IMR-90 (cell line): ENCODE measurements at regions not wholly inside any gene's neighbourhood (a gene's known extent, or its start where the extent isn't known, plus 50 kb on each side); places are given as distances from the start of the nearest gene placed in this dataset.

Experiments used
- ATAC-seq: fragments of 200-7000 bp; cut with Tn5 transposase; 2 replicates; pipeline ENCODE4 v1.9.1; 2020; ENCODE audit warnings: low read depth, mild to moderate bottlenecking, moderate library complexity
- BruUV-seq: library from RNA; stranded (reverse); fragments of 400-500 nt; replicated peaks from 2 replicates; lab custom pipeline; 2021; lab: Mats Ljungman, UMichigan
- CTCF ChIA-PET: fragments of 300-600 bp; formaldehyde crosslinking; extraction: SDS; loops from one replicate; lab custom pipeline; 2021; ENCODE audit warnings: antibody characterized with exemption; lab: Yijun Ruan, JAX
- POLR2A ChIA-PET: fragments of 300-600 bp; sonication (Branson Sonifier 250); formaldehyde crosslinking; loops from one replicate; lab custom pipeline; 2022; ENCODE audit warnings: antibody characterized with exemption; ENCODE audit not compliant: unreplicated experiment; lab: Charles Lee
- DNase-seq: peaks from one replicate; pipeline ENCODE4 v3.0.0; 2013
- H2AFZ ChIP-seq: replicated peaks from 2 replicates; pipeline ENCODE3; 2013; ENCODE audit warnings: low read length, mild to moderate bottlenecking; ENCODE audit not compliant: poor library complexity
- H2AK5ac ChIP-seq: 2 replicates; pipeline ENCODE4 v1.6.1; 2013; ENCODE audit warnings: low read depth, low read length, inconsistent platforms
- H2AK9ac ChIP-seq: replicated peaks from 2 replicates; pipeline ENCODE3; 2013; ENCODE audit warnings: mild to moderate bottlenecking, low read depth, low read length, moderate library complexity; ENCODE audit not compliant: poor library complexity
- H2BK120ac ChIP-seq: 2 replicates; pipeline ENCODE4 v1.6.1; 2013; ENCODE audit warnings: low read depth, low read length, inconsistent platforms
- H2BK15ac ChIP-seq: 3 replicates; pipeline ENCODE4 v1.6.1; 2013; ENCODE audit warnings: low read depth, low read length, inconsistent platforms
- H2BK20ac ChIP-seq: 2 replicates; pipeline ENCODE4 v1.6.1; 2013; ENCODE audit warnings: low read depth, mild to moderate bottlenecking, inconsistent platforms, low read length, moderate library complexity
- H2BK5ac ChIP-seq: 2 replicates; pipeline ENCODE4 v1.6.1; 2013; ENCODE audit warnings: mild to moderate bottlenecking, low read depth, low read length, inconsistent platforms; ENCODE audit not compliant: poor library complexity, severe bottlenecking
- H3K14ac ChIP-seq: replicated peaks from 2 replicates; pipeline ENCODE4 v1.6.1; 2013; ENCODE audit warnings: low read depth, low read length, inconsistent platforms
- H3K18ac ChIP-seq: 2 replicates; pipeline ENCODE4 v1.6.1; 2013; ENCODE audit warnings: low read depth, low read length, control low read depth
- H3K23ac ChIP-seq: 2 replicates; pipeline ENCODE4 v1.6.1; 2013; ENCODE audit warnings: low read depth, low read length, inconsistent platforms
- H3K27ac ChIP-seq: 2 replicates; pipeline ENCODE4 v1.5.1; 2013; ENCODE audit warnings: mild to moderate bottlenecking, control low read depth, low read length; ENCODE audit not compliant: insufficient read depth
- H3K27me3 ChIP-seq: 2 replicates; pipeline ENCODE4 v1.6.1; 2013; ENCODE audit warnings: low read length; ENCODE audit not compliant: control insufficient read depth, insufficient read depth
- H3K36me3 ChIP-seq: 2 replicates; pipeline ENCODE4 v1.6.1; 2013; ENCODE audit warnings: low read length, mixed read lengths; ENCODE audit not compliant: control insufficient read depth, insufficient read depth
- H3K4ac ChIP-seq: 2 replicates; pipeline ENCODE4 v1.6.1; 2013; ENCODE audit warnings: low read depth, low read length, inconsistent platforms
- H3K4me1 ChIP-seq: 2 replicates; pipeline ENCODE4 v1.6.1; 2013; ENCODE audit warnings: low read length, mixed read lengths; ENCODE audit not compliant: control insufficient read depth, insufficient read depth
- H3K4me2 ChIP-seq: 2 replicates; pipeline ENCODE4 v1.6.1; 2013; ENCODE audit warnings: low read depth, mild to moderate bottlenecking, control low read depth, low read length, moderate library complexity
- H3K4me3 ChIP-seq: 2 replicates; pipeline ENCODE4 v1.5.1; 2013; ENCODE audit warnings: low read depth, mild to moderate bottlenecking, control low read depth, low read length, moderate library complexity; ENCODE audit not compliant: insufficient read depth
- H3K56ac ChIP-seq: 2 replicates; pipeline ENCODE4 v1.6.1; 2013; ENCODE audit warnings: low read length, inconsistent platforms; ENCODE audit not compliant: insufficient read depth; ENCODE audit errors: extremely low read depth
- H3K79me1 ChIP-seq, 2 experiments: 2 replicates each; pipeline ENCODE4 v1.6.1; 2013; ENCODE audit warnings: low read length in 2 of 2, inconsistent platforms in 1 of 2, low read depth in 1 of 2
- H3K9ac ChIP-seq: 2 replicates; pipeline ENCODE4 v1.6.1; 2013; ENCODE audit warnings: low read depth, low read length, control low read depth
- H3K9me1 ChIP-seq: 2 replicates; pipeline ENCODE4 v1.6.1; 2013; ENCODE audit warnings: low read length, inconsistent platforms; ENCODE audit not compliant: insufficient read depth
- H3K9me3 ChIP-seq: 2 replicates; pipeline ENCODE4 v1.6.1; 2013; ENCODE audit warnings: low read length; ENCODE audit not compliant: control insufficient read depth, insufficient read depth
- H4K20me1 ChIP-seq: 2 replicates; pipeline ENCODE4 v1.6.1; 2013; ENCODE audit warnings: low read length, inconsistent platforms; ENCODE audit not compliant: insufficient read depth
- H4K5ac ChIP-seq: 2 replicates; pipeline ENCODE4 v1.6.1; 2013; ENCODE audit warnings: mild to moderate bottlenecking, low read depth, low read length, control low read depth
- H4K8ac ChIP-seq, 2 experiments: 2 replicates each; pipeline ENCODE4 v1.6.1; 2013; ENCODE audit warnings: low read depth in 2 of 2, low read length in 2 of 2, control low read depth in 1 of 2, inconsistent platforms in 1 of 2
- H4K91ac ChIP-seq: 2 replicates; pipeline ENCODE4 v1.6.1; 2013; ENCODE audit warnings: low read depth, low read length, inconsistent platforms; ENCODE audit not compliant: insufficient read depth
- BHLHE40 ChIP-seq: fragments of 150-350 bp; IDR thresholded peaks from 2 replicates; pipeline ENCODE4 v1.6.1; 2016; ENCODE audit warnings: mild to moderate bottlenecking, low read depth, low read length
- CEBPB ChIP-seq: IDR thresholded peaks from 2 replicates; pipeline ENCODE4 v1.6.1; 2012; ENCODE audit warnings: low read depth, low read length, improper control_type of control experiment
- CHD1 ChIP-seq: IDR thresholded peaks from 2 replicates; pipeline ENCODE4 v1.6.1; 2012; ENCODE audit warnings: low read depth, low read length, improper control_type of control experiment
- FOS ChIP-seq: fragments of 150-350 bp; IDR thresholded peaks from 2 replicates; pipeline ENCODE4 v1.6.1; 2016; ENCODE audit warnings: low read depth, low read length
- MAZ ChIP-seq: IDR thresholded peaks from 2 replicates; pipeline ENCODE4 v1.6.1; 2012; ENCODE audit warnings: low read depth, mild to moderate bottlenecking, low read length, improper control_type of control experiment, moderate library complexity, borderline replicate concordance
- MXI1 ChIP-seq: IDR thresholded peaks from 2 replicates; pipeline ENCODE4 v1.6.1; 2012; ENCODE audit warnings: low read depth, mild to moderate bottlenecking, low read length, moderate library complexity, borderline replicate concordance
- NFE2L2 ChIP-seq: fragments of 150-350 bp; IDR thresholded peaks from 2 replicates; pipeline ENCODE4 v1.6.1; 2016; ENCODE audit warnings: low read depth, mild to moderate bottlenecking, low read length
- POLR2A ChIP-seq: IDR thresholded peaks from 2 replicates; pipeline ENCODE4 v1.6.1; 2012; ENCODE audit warnings: mild to moderate bottlenecking, low read depth, low read length
- RAD21 ChIP-seq: IDR thresholded peaks from 2 replicates; pipeline ENCODE4 v1.6.1; 2012; ENCODE audit warnings: low read length, improper control_type of control experiment
- RCOR1 ChIP-seq: IDR thresholded peaks from 2 replicates; pipeline ENCODE4 v1.6.1; 2012; ENCODE audit warnings: mild to moderate bottlenecking, low read length, improper control_type of control experiment; ENCODE audit not compliant: insufficient replicate concordance
- RFX5 ChIP-seq: IDR thresholded peaks from 2 replicates; pipeline ENCODE4 v1.8.0; 2012; ENCODE audit warnings: low read depth, mild to moderate bottlenecking, low read length, moderate library complexity
- SMC3 ChIP-seq: fragments of 150-350 bp; IDR thresholded peaks from 2 replicates; pipeline ENCODE4 v1.6.1; 2016; ENCODE audit warnings: low read depth, mild to moderate bottlenecking, antibody characterized with exemption, low read length, moderate library complexity
- WGBS, 2 experiments: methylation state at CpG; one replicate each; pipeline versions ENCODE4 v1.1.5 to v1.1.7; 2013; ENCODE audit warnings: missing lambda C conversion rate in 2 of 2; ENCODE audit not compliant: insufficient read length in 1 of 2; ENCODE audit errors: extremely low coverage in 2 of 2; 5-methylcytosine and 5-hydroxymethylcytosine counted together
- dilution Hi-C: fragments of 300-500 bp; cut with HindIII; formaldehyde crosslinking; loops from one replicate; pipeline ENCODE4 v1.14.3; 2018; ENCODE audit warnings: low sequenced_read_pairs; ENCODE audit not compliant: unreplicated experiment
- in situ Hi-C: fragments of 300-500 bp; cut with MboI; formaldehyde crosslinking; loops from 3 replicates; pipeline ENCODE4 v1.14.3; 2019; ENCODE audit warnings: low sequenced_read_pairs, inconsistent platforms, mixed read lengths
- intact Hi-C: fragments of 100-400 bp; cut with micrococcal nuclease; formaldehyde crosslinking; loops from 2 replicates; pipeline ENCODE4 v1.10.0; 2022
- TF ChIP-seq, protein P1 (sequence below): fragments of 150-350 bp; IDR thresholded peaks from 2 replicates; pipeline ENCODE4 v1.6.1; 2016; ENCODE audit warnings: low read depth, mild to moderate bottlenecking, low read length, moderate library complexity, borderline replicate concordance
- TF ChIP-seq, protein P2 (sequence below): fragments of 150-350 bp; IDR thresholded peaks from 2 replicates; pipeline ENCODE4 v1.6.1; 2017; ENCODE audit warnings: mild to moderate bottlenecking, antibody characterized with exemption, low read length, low read depth
- TF ChIP-seq, protein P3 (sequence below): conservative IDR thresholded peaks from 2 replicates; pipeline ENCODE4 v1.5.1; 2012; ENCODE audit warnings: mild to moderate bottlenecking, low read depth, low read length, improper control_type of control experiment

DNA sequence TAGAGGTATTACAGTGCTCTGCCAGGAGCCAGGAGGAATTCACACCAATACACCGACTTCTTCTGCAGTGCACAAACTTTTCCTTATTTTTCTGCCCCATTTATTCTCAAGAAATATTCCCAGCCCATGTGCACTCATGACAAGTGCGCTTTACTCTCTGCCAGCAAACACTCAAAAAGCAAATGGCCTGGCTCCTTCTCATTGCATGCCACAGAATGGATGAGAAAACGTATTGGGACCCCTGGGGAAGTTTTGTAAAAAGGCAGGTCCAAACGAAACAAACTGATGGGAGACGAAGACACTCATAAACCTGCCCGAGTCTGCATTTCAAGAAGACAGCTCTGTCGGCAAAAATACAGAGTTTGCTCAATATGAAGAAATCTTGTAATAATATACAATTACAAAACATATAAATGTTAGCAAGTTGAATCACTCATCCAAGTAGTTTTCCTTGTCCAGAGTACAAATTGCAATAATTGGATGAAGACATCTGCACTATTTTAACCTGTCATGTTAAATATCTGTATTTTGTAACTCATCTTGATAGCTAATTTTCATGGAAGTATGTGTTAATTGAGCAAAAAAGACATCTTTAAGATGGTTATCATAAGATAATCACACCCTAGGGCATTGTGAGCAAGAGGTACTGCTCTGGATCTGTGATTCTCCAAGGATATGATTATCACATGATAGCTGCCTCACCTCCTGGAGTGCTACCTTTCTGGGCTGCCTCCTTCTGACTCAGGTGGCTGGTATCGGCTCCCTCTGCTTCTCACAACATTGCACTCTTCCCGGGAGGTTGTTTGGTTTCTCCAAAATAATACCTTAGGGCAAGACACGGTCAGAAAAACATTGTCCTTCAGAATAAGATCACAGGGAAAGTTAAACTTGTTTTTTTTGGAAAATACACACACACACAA lies 260.8 kb upstream of the G2E3 start:
- H3K4me2 ChIP-seq = no peak overlapping the region
- no peak overlapping the region for H3K4me3 ChIP-seq
- no peak overlapping the region for H3K56ac ChIP-seq
- no peaks in the 10 kb centered on the region for H3K36me3 ChIP-seq
- H2AFZ ChIP-seq = no peak overlapping the region
- H4K20me1 ChIP-seq = no peaks in the 10 kb centered on the region
- no peak overlapping the region for H2BK5ac ChIP-seq
- H4K5ac ChIP-seq = no peak overlapping the region
- no peak overlapping the region for H3K14ac ChIP-seq
- no peaks in the 10 kb centered on the region for H3K79me1 ChIP-seq
- H2BK15ac ChIP-seq = no peak overlapping the region
- no peaks in the 10 kb centered on the region; the same call in 1 of the 2 replicates for H3K4me1 ChIP-seq
- CTCF ChIA-PET = interaction anchor here (1.3 kb wide), 1 partner anchor 14 kb away, joined by 4 read pairs; no protein-coding TSS in a partner anchor
- no peaks in the 10 kb centered on the region for H3K9me1 ChIP-seq
- no peak overlapping the region for H3K23ac ChIP-seq
- no peak overlapping the region for H2BK20ac ChIP-seq
- in situ Hi-C loops = no loop called here
- H2BK120ac ChIP-seq = no peak overlapping the region
- intact Hi-C loops = no loop called here
- H3K4ac ChIP-seq = no peak overlapping the region
- no peak overlapping the region for H3K18ac ChIP-seq
- no peak overlapping the region for H3K27ac ChIP-seq
- no peak overlapping the region for H2AK5ac ChIP-seq
- no peaks in the 10 kb centered on the region for H3K9me3 ChIP-seq
- H4K91ac ChIP-seq = no peak overlapping the region
- dilution Hi-C loops = no loop called here
- WGBS, 2 experiments = no CpG with 5 or more reads among the region's 10 CpGs
- POLR2A ChIA-PET = no interaction called here
- H4K8ac ChIP-seq = no peak overlapping the region
- ATAC-seq (no peak), DNase-seq (no peak)
- H3K9ac ChIP-seq = no peak overlapping the region
- H2AK9ac ChIP-seq = no peak overlapping the region
- no TSS peak for BruUV-seq
- peaks cover 5% of the 10 kb centered on the region for H3K27me3 ChIP-seq
- TF ChIP-seq, protein P1, sequence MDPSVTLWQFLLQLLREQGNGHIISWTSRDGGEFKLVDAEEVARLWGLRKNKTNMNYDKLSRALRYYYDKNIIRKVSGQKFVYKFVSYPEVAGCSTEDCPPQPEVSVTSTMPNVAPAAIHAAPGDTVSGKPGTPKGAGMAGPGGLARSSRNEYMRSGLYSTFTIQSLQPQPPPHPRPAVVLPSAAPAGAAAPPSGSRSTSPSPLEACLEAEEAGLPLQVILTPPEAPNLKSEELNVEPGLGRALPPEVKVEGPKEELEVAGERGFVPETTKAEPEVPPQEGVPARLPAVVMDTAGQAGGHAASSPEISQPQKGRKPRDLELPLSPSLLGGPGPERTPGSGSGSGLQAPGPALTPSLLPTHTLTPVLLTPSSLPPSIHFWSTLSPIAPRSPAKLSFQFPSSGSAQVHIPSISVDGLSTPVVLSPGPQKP = no peak
- no peak for TF ChIP-seq SMC3
- TF ChIP-seq BHLHE40 = no peak
- no peak for TF ChIP-seq FOS
- TF ChIP-seq CEBPB = no peak
- no peak for TF ChIP-seq RAD21
- TF ChIP-seq POLR2A = no peak
- TF ChIP-seq, protein P2, sequence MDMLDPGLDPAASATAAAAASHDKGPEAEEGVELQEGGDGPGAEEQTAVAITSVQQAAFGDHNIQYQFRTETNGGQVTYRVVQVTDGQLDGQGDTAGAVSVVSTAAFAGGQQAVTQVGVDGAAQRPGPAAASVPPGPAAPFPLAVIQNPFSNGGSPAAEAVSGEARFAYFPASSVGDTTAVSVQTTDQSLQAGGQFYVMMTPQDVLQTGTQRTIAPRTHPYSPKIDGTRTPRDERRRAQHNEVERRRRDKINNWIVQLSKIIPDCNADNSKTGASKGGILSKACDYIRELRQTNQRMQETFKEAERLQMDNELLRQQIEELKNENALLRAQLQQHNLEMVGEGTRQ = no peak
- no peak for TF ChIP-seq RFX5
- TF ChIP-seq, protein P3, sequence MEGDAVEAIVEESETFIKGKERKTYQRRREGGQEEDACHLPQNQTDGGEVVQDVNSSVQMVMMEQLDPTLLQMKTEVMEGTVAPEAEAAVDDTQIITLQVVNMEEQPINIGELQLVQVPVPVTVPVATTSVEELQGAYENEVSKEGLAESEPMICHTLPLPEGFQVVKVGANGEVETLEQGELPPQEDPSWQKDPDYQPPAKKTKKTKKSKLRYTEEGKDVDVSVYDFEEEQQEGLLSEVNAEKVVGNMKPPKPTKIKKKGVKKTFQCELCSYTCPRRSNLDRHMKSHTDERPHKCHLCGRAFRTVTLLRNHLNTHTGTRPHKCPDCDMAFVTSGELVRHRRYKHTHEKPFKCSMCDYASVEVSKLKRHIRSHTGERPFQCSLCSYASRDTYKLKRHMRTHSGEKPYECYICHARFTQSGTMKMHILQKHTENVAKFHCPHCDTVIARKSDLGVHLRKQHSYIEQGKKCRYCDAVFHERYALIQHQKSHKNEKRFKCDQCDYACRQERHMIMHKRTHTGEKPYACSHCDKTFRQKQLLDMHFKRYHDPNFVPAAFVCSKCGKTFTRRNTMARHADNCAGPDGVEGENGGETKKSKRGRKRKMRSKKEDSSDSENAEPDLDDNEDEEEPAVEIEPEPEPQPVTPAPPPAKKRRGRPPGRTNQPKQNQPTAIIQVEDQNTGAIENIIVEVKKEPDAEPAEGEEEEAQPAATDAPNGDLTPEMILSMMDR = no peak
- TF ChIP-seq NFE2L2 = no peak
- TF ChIP-seq CHD1 = no peak
- no peak for TF ChIP-seq MXI1
- TF ChIP-seq MAZ = no peak
- TF ChIP-seq RCOR1 = no peak
